H1 (cell line): ENCODE measurements at regions not wholly inside any gene's neighbourhood (a gene's known extent, or its start where the extent isn't known, plus 50 kb on each side); places are given as distances from the start of the nearest gene placed in this dataset.

Experiments used
- CTCF ChIA-PET: fragments of 300-600 bp; sonication (Branson Sonifier 250); formaldehyde crosslinking; loops from one replicate; lab custom pipeline; 2021; ENCODE audit not compliant: partially characterized antibody; lab: Charles Lee
- POLR2A ChIA-PET: fragments of 300-600 bp; sonication (Branson Sonifier 250); formaldehyde crosslinking; loops from one replicate; lab custom pipeline; 2021; ENCODE audit warnings: inconsistent platforms; ENCODE audit not compliant: partially characterized antibody; lab: Charles Lee
- DNase-seq, 2 experiments: peaks; one replicate each; pipeline versions ENCODE4 v3.0.0 to v3.0.0-alpha.2; 2010 to 2022; ENCODE audit warnings: low spot score in 2 of 2, low read depth in 1 of 2, mixed read lengths in 1 of 2
- FAIRE-seq: peaks from 2 replicates; lab custom pipeline; 2011; peaks lifted over from hg19 to GRCh38; lab: Jason Lieb, UNC
- H2AFZ ChIP-seq: 2 replicates; pipeline ENCODE4 v1.8.1; 2012; ENCODE audit warnings: low read length, inconsistent platforms
- H2AK5ac ChIP-seq: 2 replicates; pipeline ENCODE4 v1.6.1; 2013; ENCODE audit warnings: low read depth, low read length
- H2BK120ac ChIP-seq: replicated peaks from 2 replicates; pipeline ENCODE3; 2013; ENCODE audit warnings: low read depth, low read length, inconsistent platforms
- H2BK12ac ChIP-seq: 2 replicates; pipeline ENCODE4 v1.6.1; 2013; ENCODE audit warnings: low read depth, low read length
- H2BK15ac ChIP-seq: 2 replicates; pipeline ENCODE4 v1.6.1; 2013; ENCODE audit warnings: low read length
- H2BK20ac ChIP-seq: 2 replicates; pipeline ENCODE4 v1.6.1; 2013; ENCODE audit warnings: low read length
- H2BK5ac ChIP-seq: 2 replicates; pipeline ENCODE4 v1.6.1; 2013; ENCODE audit warnings: low read depth, low read length
- H3K14ac ChIP-seq: 2 replicates; pipeline ENCODE4 v1.6.1; 2013; ENCODE audit warnings: inconsistent platforms; ENCODE audit not compliant: insufficient read length
- H3K18ac ChIP-seq: 2 replicates; pipeline ENCODE4 v1.6.1; 2013; ENCODE audit warnings: low read length; ENCODE audit errors: extremely low read depth
- H3K23ac ChIP-seq: 2 replicates; pipeline ENCODE4 v1.6.1; 2013; ENCODE audit warnings: inconsistent platforms; ENCODE audit not compliant: insufficient read length
- H3K23me2 ChIP-seq: 2 replicates; pipeline ENCODE4 v1.6.1; 2013; ENCODE audit warnings: low read depth, low read length
- H3K27ac ChIP-seq: 2 replicates; pipeline ENCODE4 v1.6.1; 2011; ENCODE audit warnings: low read depth, low read length, inconsistent platforms
- H3K27me3 ChIP-seq, 4 experiments: replicated peaks in 1 of 4; 1 replicate in 1 of 4; 2 replicates in 3 of 4; pipeline versions ENCODE4 v1.6.1 to v1.8.1; 2011 to 2013; ENCODE audit warnings: low read length in 3 of 4, mild to moderate bottlenecking in 3 of 4, inconsistent platforms in 2 of 4, mixed read lengths in 2 of 4, moderate library complexity in 1 of 4; ENCODE audit not compliant: control insufficient read depth in 3 of 4, insufficient read depth in 3 of 4; ENCODE audit errors: extremely low read depth in 1 of 4
- H3K36me3 ChIP-seq, 4 experiments: 2 replicates each; pipeline versions ENCODE4 v1.6.1 to v1.8.1; 2011 to 2013; ENCODE audit warnings: mild to moderate bottlenecking in 4 of 4, low read length in 3 of 4, moderate library complexity in 2 of 4, control low read depth in 1 of 4, inconsistent platforms in 1 of 4; ENCODE audit not compliant: insufficient read depth in 4 of 4, control insufficient read depth in 2 of 4
- H3K4ac ChIP-seq: replicated peaks from 2 replicates; pipeline ENCODE3; 2013; ENCODE audit warnings: low read length, low read depth, mixed read lengths, inconsistent platforms; ENCODE audit not compliant: insufficient read length
- H3K4me1 ChIP-seq, 4 experiments: replicated peaks in 1 of 4; 1 replicate in 1 of 4; 2 replicates in 3 of 4; pipeline versions ENCODE4 v1.6.1 to v1.8.1; 2011 to 2013; ENCODE audit warnings: low read length in 3 of 4, inconsistent platforms in 2 of 4, mixed read lengths in 1 of 4; ENCODE audit not compliant: insufficient read depth in 4 of 4, control insufficient read depth in 3 of 4
- H3K4me2 ChIP-seq, 2 experiments: 2 replicates each; pipeline versions ENCODE4 v1.6.1 to v1.8.1; 2011 to 2013; ENCODE audit warnings: low read depth in 2 of 2, low read length in 2 of 2, control low read depth in 1 of 2, inconsistent platforms in 1 of 2, mild to moderate bottlenecking in 1 of 2; ENCODE audit not compliant: insufficient read depth in 1 of 2
- H3K4me3 ChIP-seq, 4 experiments: fragments of 200-600, 300-600 bp in 1 of 4; sonication (generic), shearing (Covaris generic), sonication (Bioruptor Twin) in 1 of 4; 2 replicates each; pipeline versions ENCODE4 v1.5.1 to v1.8.1; 2011 to 2016; ENCODE audit warnings: low read length in 4 of 4, low read depth in 3 of 4, control low read depth in 2 of 4, inconsistent platforms in 2 of 4, mild to moderate bottlenecking in 2 of 4, mixed read lengths in 1 of 4, moderate library complexity in 1 of 4; ENCODE audit not compliant: insufficient read depth in 2 of 4; ENCODE audit errors: extremely low read depth in 1 of 4
- H3K56ac ChIP-seq: replicated peaks from 2 replicates; pipeline ENCODE3; 2013; ENCODE audit warnings: low read depth, mild to moderate bottlenecking, mixed read lengths, low read length, inconsistent platforms; ENCODE audit not compliant: insufficient read length
- H3K79me1 ChIP-seq: 2 replicates; pipeline ENCODE4 v1.6.1; 2013; ENCODE audit warnings: low read depth, low read length, control low read depth
- H3K79me2 ChIP-seq, 2 experiments: 2 replicates each; pipeline versions ENCODE4 v1.6.1 to v1.8.1; 2012 to 2013; ENCODE audit warnings: low read length in 2 of 2, mild to moderate bottlenecking in 2 of 2, inconsistent platforms in 1 of 2; ENCODE audit not compliant: insufficient read depth in 2 of 2, control insufficient read depth in 1 of 2
- H3K9ac ChIP-seq, 4 experiments: replicated peaks in 1 of 4; 1 replicate in 1 of 4; 2 replicates in 3 of 4; pipeline versions ENCODE4 v1.6.1 to v1.8.1; 2011 to 2013; ENCODE audit warnings: low read depth in 3 of 4, low read length in 3 of 4, control low read depth in 2 of 4, mild to moderate bottlenecking in 2 of 4, moderate library complexity in 2 of 4, inconsistent platforms in 1 of 4; ENCODE audit errors: extremely low read depth in 1 of 4
- H3K9me3 ChIP-seq, 2 experiments: 2 replicates each; pipeline versions ENCODE4 v1.6.1 to v1.8.1; 2012 to 2013; ENCODE audit warnings: mild to moderate bottlenecking in 2 of 2, moderate library complexity in 2 of 2, control low read depth in 1 of 2, inconsistent platforms in 1 of 2, low read depth in 1 of 2, low read length in 1 of 2, mixed read lengths in 1 of 2; ENCODE audit not compliant: insufficient read depth in 2 of 2
- H4K20me1 ChIP-seq, 2 experiments: replicated peaks in 1 of 2; 2 replicates each; pipeline versions ENCODE3 to v1.8.1; 2011 to 2013; ENCODE audit warnings: inconsistent platforms in 2 of 2, low read length in 2 of 2, mild to moderate bottlenecking in 1 of 2; ENCODE audit not compliant: insufficient read depth in 2 of 2, control insufficient read depth in 1 of 2
- H4K5ac ChIP-seq: 2 replicates; pipeline ENCODE4 v1.6.1; 2013; ENCODE audit warnings: low read length, low read depth, mixed read lengths, inconsistent platforms; ENCODE audit not compliant: insufficient read length
- H4K8ac ChIP-seq: 2 replicates; pipeline ENCODE4 v1.8.0; 2013; ENCODE audit warnings: mild to moderate bottlenecking, moderate library complexity, low read length, inconsistent platforms; ENCODE audit not compliant: insufficient read depth; ENCODE audit errors: extremely low read depth
- H4K91ac ChIP-seq: replicated peaks from 2 replicates; pipeline ENCODE3; 2013; ENCODE audit warnings: low read length, mixed read lengths, inconsistent platforms; ENCODE audit not compliant: insufficient read length
- CBX8 ChIP-seq: fragments of 300-800, 300-1000 bp; sonication (generic); IDR thresholded peaks from 2 replicates; pipeline ENCODE4 v1.7.1; 2016; ENCODE audit warnings: low read depth, low read length, borderline replicate concordance
- CHD1 ChIP-seq: IDR thresholded peaks from 2 replicates; pipeline ENCODE4 v1.6.1; 2012; ENCODE audit warnings: low read depth, low read length, improper control_type of control experiment
- CHD2 ChIP-seq: IDR thresholded peaks from 2 replicates; pipeline ENCODE4 v1.6.1; 2012; ENCODE audit warnings: low read length, improper control_type of control experiment
- FOSL1 ChIP-seq: IDR thresholded peaks from 2 replicates; pipeline ENCODE4 v1.6.1; 2011; ENCODE audit warnings: mild to moderate bottlenecking, low read depth, low read length, moderate library complexity; ENCODE audit not compliant: insufficient read depth
- NANOG ChIP-seq: IDR thresholded peaks from 2 replicates; pipeline ENCODE4 v1.6.1; 2011; ENCODE audit warnings: low read length, low read depth, mild to moderate bottlenecking, inconsistent platforms; ENCODE audit not compliant: insufficient read depth, poor library complexity, severe bottlenecking
- POLR2A ChIP-seq, 2 experiments: IDR thresholded peaks; 1 replicate in 1 of 2; 2 replicates in 1 of 2; pipeline ENCODE4 v1.6.1; 2011; ENCODE audit warnings: low read depth in 2 of 2, low read length in 2 of 2, mild to moderate bottlenecking in 2 of 2; ENCODE audit errors: control extremely low read depth in 1 of 2
- POLR2AphosphoS5 ChIP-seq: IDR thresholded peaks from 2 replicates; pipeline ENCODE4 v1.6.1; 2011; ENCODE audit warnings: low read depth, low read length
- POU5F1 ChIP-seq: IDR thresholded peaks from 2 replicates; pipeline ENCODE4 v1.6.1; 2011; ENCODE audit warnings: low read depth, mild to moderate bottlenecking, low read length, moderate library complexity
- SIN3A ChIP-seq, 2 experiments: IDR thresholded peaks in 1 of 2; conservative IDR thresholded peaks in 1 of 2; 2 replicates each; pipeline ENCODE4 v1.6.1; 2011 to 2012; ENCODE audit warnings: low read length in 2 of 2, improper control_type of control experiment in 1 of 2, low read depth in 1 of 2, mild to moderate bottlenecking in 1 of 2
- YY1 ChIP-seq: IDR thresholded peaks from 2 replicates; pipeline ENCODE4 v1.6.1; 2011; ENCODE audit warnings: low read depth, mild to moderate bottlenecking, low read length
- WGBS, 2 experiments: shearing (Covaris generic) in 1 of 2; methylation state at CpG; one replicate each; pipeline versions ENCODE4 v1.1.6 to v1.1.7; 2013 to 2015; ENCODE audit warnings: low lambda C conversion rate in 2 of 2, mixed read lengths in 2 of 2, inconsistent platforms in 1 of 2, low coverage in 1 of 2, missing lambda C conversion rate in 1 of 2; ENCODE audit not compliant: insufficient replicate concordance in 2 of 2, insufficient coverage in 1 of 2, insufficient read length in 1 of 2; ENCODE audit errors: extremely low coverage in 1 of 2, missing lambda C conversion rate in 1 of 2; 5-methylcytosine and 5-hydroxymethylcytosine counted together
- TF ChIP-seq, protein P1 (sequence below): IDR thresholded peaks from 2 replicates; pipeline ENCODE4 v1.6.1; 2011; ENCODE audit warnings: low read depth, mild to moderate bottlenecking, low read length; ENCODE audit not compliant: insufficient read depth

DNA sequence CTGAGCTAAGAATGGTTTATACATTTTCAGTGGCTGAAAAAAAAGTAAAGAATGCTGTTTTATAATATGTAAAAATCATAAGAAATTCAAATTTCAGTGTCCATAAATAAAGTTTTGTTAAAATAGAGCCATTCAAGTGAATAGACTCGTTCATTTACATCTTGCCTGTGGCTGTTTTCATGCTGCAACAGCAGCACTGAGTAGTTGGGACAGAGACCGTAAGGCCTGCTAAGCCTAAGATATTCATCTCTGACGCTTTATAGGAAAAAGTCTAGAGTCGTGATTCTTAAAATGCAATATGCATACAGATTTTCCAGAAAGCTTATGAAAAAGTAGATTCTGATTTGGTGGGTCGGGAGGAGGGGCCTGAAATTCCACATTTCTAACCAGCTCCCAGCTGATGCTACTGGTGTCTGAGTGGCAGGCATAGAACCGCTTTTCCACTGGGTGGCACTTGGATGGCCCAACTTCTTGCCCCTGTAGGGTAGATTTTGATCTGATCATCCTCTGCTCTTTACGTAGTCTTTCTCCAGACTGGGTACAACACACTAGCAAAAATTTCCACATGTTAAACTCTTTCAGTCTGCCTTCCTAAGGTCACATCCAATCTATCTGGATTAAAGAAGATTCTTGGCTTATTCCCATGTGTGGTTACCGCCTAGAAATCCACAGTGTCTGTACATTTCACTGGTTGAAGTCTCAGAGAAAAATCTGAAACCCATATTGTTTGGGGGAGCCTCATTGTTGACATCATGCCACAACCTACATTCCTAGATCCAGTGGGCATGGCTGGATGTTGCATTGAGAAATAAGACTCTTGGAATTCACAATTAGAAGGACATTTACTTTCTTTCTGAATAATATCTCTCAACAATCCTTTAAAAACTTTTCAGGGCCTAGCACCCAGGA is 151.2 kb downstream of the C12orf75 start:
- Histone ChIP-seq H3K9ac (no peak overlapping the region), H2BK120ac (no peak overlapping the region), H2BK20ac (no peak overlapping the region), H4K91ac (no peak overlapping the region), H3K79me1 (no peaks in the 10 kb centered on the region), H3K9me3 (no peaks in the 10 kb centered on the region), H2BK5ac (no peak overlapping the region), H3K79me2 (no peaks in the 10 kb centered on the region), H4K20me1 (no peaks in the 10 kb centered on the region), H3K18ac (no peak overlapping the region), H3K36me3 (no peaks in the 10 kb centered on the region), H3K23ac (no peak overlapping the region), H3K27ac (no peak overlapping the region), H2AFZ (no peak overlapping the region), H3K4me3 (no peak overlapping the region), H3K23me2 (no peaks in the 10 kb centered on the region), H3K4ac (no peak overlapping the region), H2BK12ac (no peak overlapping the region), H3K27me3 (0 out of 7 replicates have a peak, but pooled peaks cover 0 to 2% (median 0%) of the 10 kb centered on the region in 4 experiments), H3K4me2 (no peak overlapping the region), H3K4me1 (peaks cover 0 to 13% (median 6%) of the 10 kb centered on the region in 4 experiments; a peak in 4 of 7 replicates), H3K14ac (no peak overlapping the region), H3K56ac (no peak overlapping the region), H4K8ac (no peak overlapping the region), H2BK15ac (no peak overlapping the region), H4K5ac (no peak overlapping the region), H2AK5ac (no peak overlapping the region)
- 91% methylated on average over 8 of the region's 8 CpGs; no CpG with 5 or more reads in 1 of the 2 experiments for WGBS, 2 experiments
- ChIA-PET POLR2A (no interaction called here), CTCF (interaction anchor here (1.1 kb wide), 1 partner anchor 225 kb away, joined by 3 read pairs; no protein-coding TSS in a partner anchor)
- FAIRE-seq = no peak
- no peak for DNase-seq
- TF ChIP-seq POLR2AphosphoS5 = no peak
- no peak for TF ChIP-seq SIN3A (conservative IDR thresholded peaks at IDR 0.05 in 1 of 2, IDR thresholded peaks at IDR 0.05 in 1 of 2; ENCODE audit: low read depth in 1 of 2, low read length in 2 of 2)
- no peak for TF ChIP-seq NANOG
- TF ChIP-seq POU5F1 = no peak
- TF ChIP-seq POLR2A (IDR thresholded peaks at IDR 0.05; ENCODE audit: control extremely low read depth in 1 of 2, low read depth in 2 of 2, low read length in 2 of 2) = no peak
- TF ChIP-seq, protein P1, sequence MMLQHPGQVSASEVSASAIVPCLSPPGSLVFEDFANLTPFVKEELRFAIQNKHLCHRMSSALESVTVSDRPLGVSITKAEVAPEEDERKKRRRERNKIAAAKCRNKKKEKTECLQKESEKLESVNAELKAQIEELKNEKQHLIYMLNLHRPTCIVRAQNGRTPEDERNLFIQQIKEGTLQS = no peak
- TF ChIP-seq CBX8 = no peak
- no peak for TF ChIP-seq CHD1
- TF ChIP-seq FOSL1 = no peak
- no peak for TF ChIP-seq CHD2
- no peak for TF ChIP-seq YY1
